ENCODE measurements at regions not wholly inside any gene's neighbourhood (a gene's known extent, or its start where the extent isn't known, plus 50 kb on each side); places are given as distances from the start of the nearest gene placed in this dataset.
"Not testable (repeated sequence)": the region's sequence is repeated elsewhere in the genome, so short reads cannot be mapped to it uniquely, and the experiment has no call there.

DNA sequence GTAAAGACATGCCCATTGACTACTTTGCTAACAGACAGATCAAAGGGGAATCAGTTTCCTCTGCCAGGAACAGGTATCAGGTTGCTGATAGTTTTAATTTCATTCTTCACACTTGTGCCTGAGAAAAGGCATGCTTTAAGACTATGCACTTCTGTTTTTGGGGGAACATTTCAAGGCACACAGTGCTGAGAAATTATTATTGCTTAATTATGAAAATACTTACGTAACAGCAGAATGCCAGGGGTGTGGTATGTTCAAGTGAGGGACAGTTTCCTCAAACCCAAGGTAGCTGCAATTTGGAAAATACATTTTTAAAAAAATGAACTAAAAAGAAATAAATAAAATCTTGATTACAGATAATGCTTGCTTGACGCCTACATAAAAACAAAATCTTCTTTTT lies 1746.1 kb upstream of the PIK3C3 start:
- DNase-seq: no peak

DNA sequence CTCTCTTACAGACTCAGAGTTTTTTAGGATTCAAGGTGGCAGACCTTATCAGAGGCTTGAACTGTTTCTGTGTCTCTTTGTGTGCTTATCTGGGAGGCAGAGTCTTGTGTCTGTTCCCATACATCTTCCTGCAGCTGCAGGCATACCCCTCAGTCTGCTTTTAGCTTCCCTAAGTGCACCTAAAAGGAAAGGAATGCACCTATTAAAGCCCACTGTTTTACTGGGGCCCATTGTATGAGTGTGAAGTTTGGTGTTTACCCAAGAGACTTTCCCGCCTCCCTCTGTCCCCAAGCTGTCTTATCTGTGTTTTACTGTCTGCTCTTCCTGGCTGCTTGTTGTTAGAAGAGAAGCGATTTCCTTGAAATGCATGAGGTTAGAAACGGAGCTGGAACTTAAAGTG lies 1757.3 kb upstream of the PIK3C3 start:
- DNase-seq: no peak

DNA sequence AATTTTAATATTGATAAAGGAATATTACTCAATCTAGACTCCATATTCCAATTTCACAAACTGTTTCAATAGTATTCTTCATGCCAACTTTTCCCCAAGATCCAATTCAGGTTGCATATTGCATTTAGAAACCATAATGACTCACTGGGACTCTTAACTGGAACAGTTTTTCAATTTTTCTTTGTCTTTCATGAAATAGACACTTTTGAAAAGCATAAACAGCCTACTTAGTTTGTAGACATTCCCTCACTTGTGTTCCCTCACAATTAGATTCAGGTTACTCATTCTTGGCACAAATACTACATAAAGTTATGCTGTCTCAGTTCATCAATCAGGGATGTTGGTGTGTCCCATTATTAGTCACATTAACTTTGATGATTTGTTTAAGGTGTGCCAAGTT lies 1768.4 kb upstream of the PIK3C3 start:
- DNase-seq: no peak

- DNase-seq: peak in 1 of 2 experiments; percentile 16
Observed at GRCh38 chr18:40179729-40180461, 1775.1 kb upstream of the PIK3C3 start.

- DNase-seq: no peak
Observed at GRCh38 chr18:40168026-40168425, 1787.0 kb upstream of the PIK3C3 start.

DNA sequence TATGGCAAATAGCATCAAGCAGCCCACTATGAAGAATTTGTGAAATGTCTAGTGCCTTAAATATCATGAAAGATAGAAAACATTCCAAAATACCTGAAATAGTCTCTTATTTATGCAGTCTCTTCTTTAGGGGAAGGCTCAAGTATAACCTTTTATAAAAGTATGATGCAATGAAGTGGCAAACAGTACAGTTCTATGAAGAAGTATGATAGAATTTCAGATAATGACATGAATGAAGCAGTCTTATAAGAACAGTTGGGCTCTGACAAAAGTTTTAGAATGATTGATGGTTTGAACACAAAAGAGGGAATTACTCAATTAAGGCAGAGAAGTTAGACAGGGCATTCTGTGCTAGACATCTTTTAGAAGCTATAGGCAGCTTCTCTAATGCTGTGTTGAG lies 1791.8 kb upstream of the PIK3C3 start:
- DNase-seq: no peak

DNA sequence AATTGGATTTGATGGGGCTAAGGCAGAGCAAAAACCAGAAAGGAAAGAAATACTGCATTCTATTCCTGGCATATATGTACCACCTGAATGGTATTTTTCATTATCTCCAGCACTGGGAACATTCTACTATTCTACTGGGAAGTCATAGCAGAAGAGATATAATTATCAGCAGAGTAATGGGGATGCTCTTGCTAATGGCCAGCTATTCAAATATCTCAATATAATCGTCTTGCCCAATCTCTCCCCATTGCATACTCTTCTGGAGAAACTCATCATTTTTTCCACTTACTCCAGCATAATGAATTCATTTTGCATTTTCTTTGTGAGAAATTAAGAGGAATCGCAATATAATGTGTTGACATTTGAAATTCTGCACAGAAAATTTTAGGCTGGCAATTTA lies 1794.7 kb upstream of the PIK3C3 start:
- DNase-seq: no peak

GRCh38 chr18:40159141-40160017 lies 1795.7 kb upstream of the PIK3C3 start:
- DNase-seq: peak in 1 of 2 experiments; percentile 45

DNA sequence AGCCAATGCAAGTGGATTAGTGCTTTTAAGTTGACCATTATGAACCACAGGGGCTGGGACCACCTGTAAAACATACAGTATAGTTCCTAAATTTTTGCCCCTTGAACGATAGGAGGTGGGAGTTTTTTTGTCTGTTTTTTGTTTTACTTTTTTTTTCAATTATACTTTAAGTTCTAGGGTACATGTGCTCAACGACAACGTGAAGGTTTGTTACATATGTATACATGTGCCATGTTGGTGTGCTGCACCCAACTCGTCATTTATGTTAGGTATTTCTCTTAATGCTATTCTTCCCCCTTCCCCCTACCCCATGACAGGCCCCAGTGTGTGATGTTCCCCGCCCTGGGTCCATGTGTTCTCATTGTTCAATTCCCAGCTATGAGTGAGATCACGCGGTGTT lies 1797.9 kb upstream of the PIK3C3 start:
- DNase-seq: no peak

GRCh38 chr18:40152859-40153258 lies 1802.2 kb upstream of the PIK3C3 start:
- no peak for DNase-seq

- DNase-seq: peak in 1 of 2 experiments; percentile 28
Observed at GRCh38 chr18:40148960-40149359, 1806.1 kb upstream of the PIK3C3 start.

GRCh38 chr18:40133253-40133652 lies 1821.8 kb upstream of the PIK3C3 start:
- DNase-seq: no peak

DNA sequence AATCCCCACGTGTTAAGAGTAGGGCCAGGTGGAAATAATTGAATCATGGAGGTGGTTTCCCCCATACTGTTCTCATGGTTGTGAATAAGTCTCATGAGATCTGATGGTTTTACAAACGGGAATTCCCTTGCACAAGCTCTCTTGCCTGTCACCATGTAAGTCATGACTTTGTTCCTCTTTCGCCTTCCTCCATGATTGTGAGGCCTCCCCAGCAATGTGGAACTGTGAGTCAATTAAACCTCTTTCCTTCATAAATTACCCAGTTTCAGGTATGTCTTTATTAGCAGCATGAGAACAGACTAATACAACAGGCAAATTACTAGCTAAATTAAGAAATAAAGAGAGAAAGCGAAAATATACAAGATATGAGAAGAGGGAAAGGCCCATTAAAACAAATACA lies 1822.6 kb upstream of the PIK3C3 start:
- DNase-seq: not testable (repeated sequence)

- no peak for DNase-seq
Observed at GRCh38 chr18:40124107-40124506, 1830.9 kb upstream of the PIK3C3 start.

DNA sequence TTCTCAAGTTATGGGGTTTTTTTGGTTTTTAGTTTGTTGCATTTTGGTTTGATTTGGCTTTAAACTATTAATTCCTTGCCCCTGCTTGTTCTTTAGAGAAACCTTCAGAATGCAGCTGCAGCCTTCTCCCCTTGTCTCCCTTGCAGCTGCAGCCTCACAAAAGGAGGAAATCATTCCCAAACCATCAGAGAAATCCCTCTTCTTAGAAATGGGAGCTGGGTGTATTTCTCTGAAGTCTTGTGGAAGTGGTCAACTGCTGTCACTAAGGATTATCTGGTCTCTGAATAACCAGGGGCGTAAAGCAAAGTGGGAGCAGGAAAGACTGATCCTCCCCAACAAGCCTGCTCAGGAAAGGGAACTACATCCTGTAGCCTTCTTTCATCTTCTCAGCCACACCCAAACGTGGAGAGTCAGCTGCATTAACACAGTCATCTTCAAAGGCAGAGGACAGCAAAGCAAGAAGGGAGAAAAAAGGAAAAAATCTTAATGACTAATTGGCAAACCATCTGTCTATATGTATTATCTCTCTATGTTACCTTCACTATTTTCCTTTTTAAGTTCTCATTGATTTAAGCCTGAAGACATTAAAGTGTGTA lies 1834.1 kb upstream of the PIK3C3 start:
- DNase-seq: no peak

DNA sequence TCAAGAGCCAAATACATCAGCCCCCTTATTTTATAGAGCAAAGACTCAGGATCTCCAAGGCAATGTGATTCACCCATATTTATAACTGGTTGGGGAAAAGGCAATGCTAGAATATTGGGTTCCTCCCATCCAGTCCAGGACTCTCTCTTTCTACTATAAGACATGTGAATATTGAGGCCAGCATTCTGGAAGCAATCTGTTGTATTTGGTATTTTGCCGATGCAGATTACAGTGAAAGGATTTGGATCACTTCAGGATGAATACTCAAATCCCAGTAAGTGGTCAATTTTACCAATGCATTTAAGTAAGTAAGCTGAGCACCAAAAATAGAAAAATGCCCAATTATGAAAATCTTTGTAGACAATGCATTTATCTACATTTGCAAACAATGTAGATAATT lies 1834.7 kb upstream of the PIK3C3 start:
- DNase-seq: no peak

- DNase-seq: not testable (repeated sequence)
Observed at GRCh38 chr18:40119581-40119980, 1835.5 kb upstream of the PIK3C3 start.

GRCh38 chr18:40110455-40110854 lies 1844.6 kb upstream of the PIK3C3 start:
- DNase-seq: no peak

DNA sequence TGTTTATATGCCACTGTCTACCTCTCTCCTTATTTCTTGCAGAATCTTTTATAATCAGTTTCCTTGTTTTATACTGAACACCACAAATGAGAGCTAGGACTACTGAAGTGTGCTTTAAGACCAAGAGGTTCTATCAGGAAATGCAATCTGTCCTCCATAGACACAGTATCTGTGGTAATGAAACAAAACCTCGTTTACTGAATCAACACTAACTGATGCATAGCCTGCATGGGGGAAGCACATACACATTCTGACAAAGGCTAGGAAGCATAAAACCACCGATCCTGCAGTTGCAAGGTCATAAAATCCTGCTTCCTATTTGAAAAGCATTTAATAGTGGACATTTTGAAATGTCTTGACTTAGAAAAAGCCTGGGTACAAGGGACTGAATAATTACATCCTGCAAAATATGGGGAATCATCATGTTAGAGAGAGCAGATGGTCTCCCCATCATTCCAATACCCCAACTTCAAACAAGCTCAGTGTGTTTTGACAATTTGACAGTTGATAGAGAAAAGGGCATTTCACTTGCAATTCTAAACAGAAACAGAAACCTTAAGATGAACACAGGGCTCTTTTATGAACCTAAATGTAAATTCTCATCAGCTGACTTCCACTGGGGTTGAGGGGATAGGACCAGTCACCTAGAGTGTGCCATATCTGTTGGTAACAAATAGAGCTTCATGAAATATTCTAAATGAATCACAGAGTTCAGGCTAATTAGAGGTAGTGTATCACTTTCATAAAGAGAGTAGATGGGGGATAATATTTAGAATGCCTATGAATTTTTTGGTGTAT lies 1845.6 kb upstream of the PIK3C3 start:
- no peak for DNase-seq

- peak in 1 of 2 experiments; percentile 21 for DNase-seq
Observed at GRCh38 chr18:40108596-40108995, 1846.4 kb upstream of the PIK3C3 start.

DNA sequence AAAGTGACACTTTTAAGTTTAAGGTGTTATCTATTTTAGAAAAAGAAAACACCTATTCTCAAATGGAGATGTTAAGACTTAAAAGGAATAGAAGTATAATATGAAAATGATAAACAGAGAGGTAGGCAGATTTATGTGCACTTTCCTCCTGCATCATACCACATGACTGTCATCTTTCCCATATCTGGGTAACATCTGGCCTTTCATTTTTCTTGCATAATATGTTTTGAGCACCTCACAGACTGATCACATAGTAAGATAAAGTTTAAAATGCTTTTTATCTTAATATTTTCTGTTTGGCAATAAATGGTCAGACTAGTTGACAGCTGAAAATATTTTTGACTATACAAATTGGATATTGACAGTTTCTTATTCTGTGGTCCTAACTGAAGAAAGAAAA lies 1852.1 kb upstream of the PIK3C3 start:
- no peak for DNase-seq

GRCh38 chr18:40099641-40100040 lies 1855.4 kb upstream of the PIK3C3 start:
- DNase-seq: no peak

GRCh38 chr18:40096675-40097074 lies 1858.4 kb upstream of the PIK3C3 start:
- no peak for DNase-seq
